ENCODE measurements at regions not wholly inside any gene's neighbourhood (a gene's known extent, or its start where the extent isn't known, plus 50 kb on each side); places are given as distances from the start of the nearest gene placed in this dataset.

DNA sequence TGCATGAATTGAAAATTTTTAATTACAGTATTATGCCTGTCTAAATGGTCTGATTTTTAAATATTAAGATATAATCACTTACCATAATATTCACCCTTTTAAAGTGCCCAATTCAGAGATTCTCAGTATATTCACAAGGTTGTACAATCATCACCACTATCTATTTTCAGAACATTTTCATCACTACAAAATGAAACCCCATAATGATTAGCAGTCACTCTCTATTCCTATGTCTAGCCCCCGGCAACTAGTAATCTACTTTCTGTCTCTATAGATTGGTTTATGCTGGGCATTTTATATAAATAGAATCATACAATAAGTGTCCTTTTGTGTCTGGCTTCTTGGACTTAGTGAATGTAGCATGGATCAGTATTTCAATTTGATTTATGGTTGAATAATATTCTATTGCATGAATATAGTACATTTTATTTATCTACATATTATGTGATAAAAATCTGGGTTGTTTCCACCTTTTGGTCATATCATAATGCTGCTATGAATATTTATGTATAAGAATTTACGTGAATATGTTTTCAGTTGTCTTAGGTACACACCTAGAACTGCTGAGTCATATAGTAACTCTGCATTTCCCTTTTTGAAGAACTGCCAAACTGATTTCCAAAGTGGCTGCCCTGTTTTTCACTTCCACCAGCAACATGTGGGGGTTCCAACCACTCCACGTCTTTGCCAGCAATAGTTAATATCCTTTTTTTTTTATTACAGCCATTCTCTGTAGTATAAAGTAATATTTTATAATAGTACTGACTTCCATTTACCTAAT lies 485.7 kb upstream of the ZNF385D start:
- DNase-seq, result no peak

- no peak for DNase-seq
Measured at GRCh38 chr3:22239011-22239410, 488.0 kb upstream of the ZNF385D start.

GRCh38 chr3:22241110-22241509 lies 490.1 kb upstream of the ZNF385D start:
- no peak for DNase-seq

GRCh38 chr3:22244761-22245521 lies 493.9 kb upstream of the ZNF385D start:
- DNase-seq, result no peak

- no peak for DNase-seq
Measured at GRCh38 chr3:22245811-22246583, 495.0 kb upstream of the ZNF385D start.

DNA sequence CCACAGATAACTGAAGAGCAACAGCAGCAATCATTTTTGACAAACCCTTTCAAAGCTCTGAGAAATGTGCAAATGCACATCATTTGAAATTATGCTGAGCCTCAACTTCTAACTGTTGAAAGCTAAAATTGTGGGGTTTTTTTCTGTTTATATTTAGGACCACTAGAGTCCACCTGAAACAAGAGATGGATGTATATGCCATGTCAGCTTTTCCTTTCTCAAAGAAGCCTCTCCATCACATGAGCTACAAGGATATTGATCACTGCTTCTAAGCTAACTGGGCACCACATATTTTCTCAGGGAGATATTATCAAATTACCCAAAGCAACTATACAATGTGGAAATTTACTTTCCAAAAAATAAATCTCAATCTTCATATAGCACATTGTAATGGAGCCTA lies 498.6 kb upstream of the ZNF385D start:
- no peak for DNase-seq

GRCh38 chr3:22257252-22257651 lies 506.2 kb upstream of the ZNF385D start:
- DNase-seq, result no peak

DNA sequence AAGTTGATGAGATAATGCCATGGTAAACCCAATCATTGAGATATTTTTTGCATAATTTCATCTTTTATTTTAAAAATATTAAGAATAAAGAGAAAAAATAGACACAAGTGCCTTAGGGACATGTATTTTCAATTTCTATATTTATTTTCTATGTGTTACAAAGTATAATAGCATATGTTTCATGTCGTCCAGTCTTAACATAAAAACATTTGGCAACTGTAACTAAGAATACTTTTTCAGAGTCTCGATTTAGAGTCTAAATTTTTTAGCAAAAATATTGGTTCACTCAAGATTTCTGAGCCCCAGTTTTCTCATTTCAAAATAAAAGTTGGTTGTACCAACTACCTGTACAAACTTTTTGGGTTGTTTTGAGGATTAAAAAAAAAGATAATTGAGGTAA lies 511.4 kb upstream of the ZNF385D start:
- DNase-seq, result no peak

- DNase-seq, result no peak
Measured at GRCh38 chr3:22263042-22263441, 512.0 kb upstream of the ZNF385D start.

DNA sequence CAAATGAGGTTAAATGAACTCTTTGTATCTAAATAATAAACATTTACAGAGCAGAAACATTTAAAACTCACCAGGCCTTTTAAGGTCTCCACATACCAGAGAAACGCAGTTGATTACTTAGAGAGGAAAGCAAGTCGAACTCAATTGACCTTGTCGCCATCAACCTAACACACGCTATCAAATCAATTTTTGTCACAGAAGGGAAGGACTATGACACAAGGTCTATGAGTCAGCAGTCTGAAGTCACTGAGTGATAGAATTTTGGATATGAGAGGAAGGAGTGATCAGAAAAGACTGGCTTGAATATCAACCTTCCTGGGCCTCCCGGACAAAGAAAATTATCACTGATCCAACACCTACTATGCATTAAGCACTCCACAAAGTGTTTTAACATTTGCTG lies 514.4 kb upstream of the ZNF385D start:
- DNase-seq, result no peak

DNA sequence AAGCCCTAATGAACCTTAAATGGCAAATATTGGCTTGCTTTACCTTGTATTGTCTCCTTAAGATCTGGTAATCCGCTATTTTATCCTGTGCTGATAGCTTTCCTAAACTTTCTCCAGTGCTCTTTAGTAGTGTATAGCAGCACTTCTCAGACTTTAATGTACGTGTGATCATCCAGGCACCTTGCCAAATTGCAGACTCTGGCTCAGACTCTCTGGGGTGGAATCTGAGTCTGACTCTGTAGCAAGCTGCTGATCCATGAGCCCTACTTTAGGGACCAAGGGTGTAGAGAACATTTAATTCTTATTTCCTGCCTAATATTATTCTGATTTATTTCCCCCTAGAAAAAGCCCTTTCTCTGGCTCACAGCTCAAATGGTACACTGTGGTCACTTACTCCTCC lies 518.8 kb upstream of the ZNF385D start:
- DNase-seq, result no peak

- no peak for DNase-seq
Measured at GRCh38 chr3:22276351-22276750, 525.3 kb upstream of the ZNF385D start.

GRCh38 chr3:22284559-22284958 lies 533.5 kb upstream of the ZNF385D start:
- no peak for DNase-seq

DNA sequence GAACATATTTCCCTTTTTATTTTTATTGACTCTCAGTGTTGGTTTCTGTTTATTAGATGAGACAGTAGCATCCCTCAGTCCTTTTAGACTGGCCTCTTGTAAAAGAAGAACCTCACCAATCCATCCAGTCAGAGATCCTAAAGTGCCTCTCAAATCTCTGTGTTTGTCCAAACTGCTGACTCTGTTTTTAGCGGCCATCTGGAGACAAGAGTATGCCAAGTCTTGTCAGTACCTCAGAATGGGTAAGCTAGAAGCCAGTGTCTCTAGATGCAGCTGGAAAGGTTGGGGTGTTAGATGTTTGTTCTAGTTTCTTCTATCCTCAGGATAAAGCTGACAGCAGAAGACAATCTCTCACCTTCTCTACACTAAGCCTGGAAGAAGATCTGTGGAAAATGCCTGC lies 537.7 kb upstream of the ZNF385D start:
- DNase-seq, result no peak

GRCh38 chr3:22292681-22293080 lies 541.7 kb upstream of the ZNF385D start:
- no peak for DNase-seq

- DNase-seq, result no peak
Measured at GRCh38 chr3:22296601-22297000, 545.6 kb upstream of the ZNF385D start.

GRCh38 chr3:22297436-22297835 lies 546.4 kb upstream of the ZNF385D start:
- DNase-seq, result no peak

DNA sequence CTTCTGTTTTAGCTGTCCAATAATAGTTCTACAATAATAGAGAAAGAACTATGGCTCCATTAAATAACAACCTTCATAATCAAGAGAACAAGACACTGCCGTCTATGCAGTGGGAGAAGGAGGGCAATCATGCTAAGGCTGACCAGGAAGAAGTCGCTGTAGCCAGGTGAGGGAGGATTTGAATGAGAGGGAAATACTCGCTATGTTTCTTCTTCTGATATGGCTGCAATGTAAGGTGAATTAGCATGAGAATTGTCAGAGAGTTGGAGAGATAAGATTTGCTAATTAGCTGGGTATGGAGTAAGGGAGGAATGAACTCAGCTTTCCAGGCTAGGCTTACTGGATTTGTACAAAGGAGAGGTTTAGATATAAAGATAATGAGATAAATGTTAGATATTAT lies 555.4 kb upstream of the ZNF385D start:
- DNase-seq, result no peak

GRCh38 chr3:22308871-22309270 lies 557.9 kb upstream of the ZNF385D start:
- DNase-seq, result no peak

GRCh38 chr3:22315925-22316324 lies 564.9 kb upstream of the ZNF385D start:
- DNase-seq, result no peak

GRCh38 chr3:22318325-22318724 lies 567.3 kb upstream of the ZNF385D start:
- no peak for DNase-seq

- no peak for DNase-seq
Measured at GRCh38 chr3:22319446-22319845, 568.4 kb upstream of the ZNF385D start.

- no peak for DNase-seq
Measured at GRCh38 chr3:22322861-22323260, 571.9 kb upstream of the ZNF385D start.

DNA sequence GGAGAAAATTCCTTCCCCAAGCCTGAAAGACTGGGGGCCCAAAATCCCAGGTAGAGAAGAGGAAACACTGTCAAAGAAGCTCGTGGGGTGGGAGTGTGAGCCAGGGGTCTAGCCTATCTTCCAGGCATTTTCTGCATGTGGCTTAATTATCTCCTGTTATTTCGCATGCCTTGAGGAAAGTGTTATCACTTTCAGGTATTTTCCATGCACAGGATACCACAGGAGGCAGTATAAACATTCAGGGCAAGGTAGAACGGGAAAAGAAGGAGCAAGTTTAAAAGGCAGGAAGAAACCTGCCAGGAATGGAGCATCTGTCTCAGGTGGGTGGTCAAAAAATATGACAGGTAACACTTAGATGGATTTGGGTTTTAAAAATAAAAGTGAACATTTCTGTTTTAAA lies 575.3 kb upstream of the ZNF385D start:
- no peak for DNase-seq
